ENCODE measurements at regions not wholly inside any gene's neighbourhood (a gene's known extent, or its start where the extent isn't known, plus 50 kb on each side); places are given as distances from the start of the nearest gene placed in this dataset.

DNA sequence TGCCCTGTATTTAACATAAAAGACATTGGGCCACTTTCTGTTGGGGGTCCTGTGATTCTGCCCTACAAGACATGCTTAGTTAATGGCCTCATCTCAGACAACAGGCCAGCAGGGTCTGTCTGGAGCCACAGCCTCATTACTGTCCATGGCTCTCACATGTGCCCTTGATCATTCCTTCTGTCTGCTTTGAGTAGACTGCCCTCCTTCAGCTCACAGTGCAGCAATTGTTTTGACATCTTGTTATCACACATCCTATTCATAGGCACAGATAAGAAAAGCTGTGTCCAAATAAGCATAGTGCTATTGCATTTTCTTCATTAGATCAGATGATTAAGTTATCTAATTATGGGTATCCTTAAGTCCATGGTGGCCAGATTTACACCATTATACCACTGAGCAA is 127.9 kb downstream of the KCTD12 start:
- peak; percentile 23 for DNase-seq (ENCODE audit: low read depth)
- TF ChIP-seq, protein P1, sequence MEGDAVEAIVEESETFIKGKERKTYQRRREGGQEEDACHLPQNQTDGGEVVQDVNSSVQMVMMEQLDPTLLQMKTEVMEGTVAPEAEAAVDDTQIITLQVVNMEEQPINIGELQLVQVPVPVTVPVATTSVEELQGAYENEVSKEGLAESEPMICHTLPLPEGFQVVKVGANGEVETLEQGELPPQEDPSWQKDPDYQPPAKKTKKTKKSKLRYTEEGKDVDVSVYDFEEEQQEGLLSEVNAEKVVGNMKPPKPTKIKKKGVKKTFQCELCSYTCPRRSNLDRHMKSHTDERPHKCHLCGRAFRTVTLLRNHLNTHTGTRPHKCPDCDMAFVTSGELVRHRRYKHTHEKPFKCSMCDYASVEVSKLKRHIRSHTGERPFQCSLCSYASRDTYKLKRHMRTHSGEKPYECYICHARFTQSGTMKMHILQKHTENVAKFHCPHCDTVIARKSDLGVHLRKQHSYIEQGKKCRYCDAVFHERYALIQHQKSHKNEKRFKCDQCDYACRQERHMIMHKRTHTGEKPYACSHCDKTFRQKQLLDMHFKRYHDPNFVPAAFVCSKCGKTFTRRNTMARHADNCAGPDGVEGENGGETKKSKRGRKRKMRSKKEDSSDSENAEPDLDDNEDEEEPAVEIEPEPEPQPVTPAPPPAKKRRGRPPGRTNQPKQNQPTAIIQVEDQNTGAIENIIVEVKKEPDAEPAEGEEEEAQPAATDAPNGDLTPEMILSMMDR (IDR thresholded peaks at IDR 0.05; ENCODE audit: insufficient read depth, low read depth, low read length) = no peak
- no peak overlapping the region for H3K4me3 ChIP-seq (ENCODE audit: low read depth, low read length)

DNA sequence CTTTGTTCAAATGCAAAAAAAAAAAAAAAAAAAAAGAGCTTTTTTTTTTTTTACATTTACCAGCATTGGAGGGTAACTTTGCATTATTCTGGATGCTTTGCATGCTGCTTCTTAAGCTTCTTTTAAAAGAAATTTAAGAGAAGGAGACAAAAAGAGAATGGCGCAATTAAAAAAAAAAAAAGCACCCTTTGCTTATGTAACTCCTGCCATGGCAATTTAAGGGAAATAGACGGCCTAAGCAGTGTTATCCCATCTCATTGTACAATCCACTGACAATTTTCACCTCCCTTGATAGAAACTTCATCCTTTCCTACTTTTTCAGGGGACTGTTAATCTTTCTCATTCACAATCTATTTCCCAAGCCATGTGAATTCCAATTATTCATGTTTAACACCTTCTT is 129.8 kb downstream of the KCTD12 start:
- no peak for DNase-seq (ENCODE audit: low read depth)
- TF ChIP-seq, protein P1 (IDR thresholded peaks at IDR 0.05; ENCODE audit: insufficient read depth, low read depth, low read length) = no peak
- no peak overlapping the region for H3K4me3 ChIP-seq (ENCODE audit: low read depth, low read length)

DNA sequence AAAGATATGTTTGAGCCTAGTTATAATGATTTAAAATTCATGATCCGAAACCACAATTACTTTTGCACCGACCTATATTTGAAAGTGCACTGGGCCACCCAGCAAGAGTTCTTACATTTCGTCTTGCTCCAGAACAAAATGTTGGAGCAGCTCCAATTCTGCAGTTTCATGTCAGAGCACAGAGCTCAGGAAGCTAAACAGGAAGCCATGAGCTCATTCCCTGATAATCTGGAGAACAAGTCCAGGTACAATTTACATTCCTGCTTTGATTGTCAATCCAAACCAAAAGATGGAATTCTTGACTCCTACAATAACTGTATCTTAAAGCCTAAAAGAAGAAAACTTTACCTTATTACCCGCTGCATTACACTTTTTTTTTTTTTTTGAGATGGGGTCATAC is 131.8 kb downstream of the KCTD12 start:
- TF ChIP-seq, protein P1 (IDR thresholded peaks at IDR 0.05; ENCODE audit: insufficient read depth, low read depth, low read length) = no peak
- DNase-seq (ENCODE audit: low read depth) = peak; percentile 64
- no peak overlapping the region for H3K4me3 ChIP-seq (ENCODE audit: low read depth, low read length)

DNA sequence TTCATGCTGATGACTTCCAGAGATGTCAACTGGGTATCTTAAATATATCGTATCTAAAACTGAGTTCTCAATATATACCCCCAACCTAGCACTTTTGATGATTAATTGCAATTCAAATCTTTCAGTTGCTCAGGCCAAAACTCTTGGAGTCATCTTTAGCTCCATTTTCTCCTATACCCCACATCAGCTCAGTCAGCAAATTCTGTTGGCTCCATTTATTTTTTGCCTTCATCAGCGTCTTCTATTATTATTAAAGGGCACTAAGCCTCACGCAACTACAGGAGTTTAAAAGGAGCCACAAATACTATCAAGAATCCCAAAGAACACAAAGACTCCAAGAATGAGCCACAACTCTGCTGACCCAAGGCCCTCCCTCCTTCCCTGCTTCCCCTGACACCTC is 134.9 kb downstream of the KCTD12 start:
- H3K4me3 ChIP-seq (ENCODE audit: low read depth, low read length) = no peak overlapping the region
- no peak for DNase-seq (ENCODE audit: low read depth)
- TF ChIP-seq, protein P1 (IDR thresholded peaks at IDR 0.05; ENCODE audit: insufficient read depth, low read depth, low read length) = no peak

DNA sequence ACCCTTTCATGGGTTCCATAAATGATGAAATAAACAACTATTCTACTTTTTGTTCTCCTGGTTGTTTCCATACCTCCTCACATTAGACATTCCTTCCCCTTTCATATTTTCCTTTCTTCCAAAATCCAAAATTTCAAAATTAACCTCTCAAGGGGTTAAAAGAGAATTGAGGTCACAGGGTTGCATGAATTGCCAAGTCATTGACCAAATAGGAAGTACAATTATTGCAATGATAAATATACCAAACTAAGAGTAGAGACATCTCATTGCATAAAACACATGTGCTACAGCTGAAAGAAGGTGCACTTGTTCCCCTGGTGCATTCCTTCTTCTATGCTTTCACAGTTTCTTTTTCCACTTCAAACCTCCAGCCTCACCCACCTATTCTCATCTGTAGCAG is 136.1 kb downstream of the KCTD12 start:
- DNase-seq (ENCODE audit: low read depth) = no peak
- TF ChIP-seq, protein P1 (IDR thresholded peaks at IDR 0.05; ENCODE audit: insufficient read depth, low read depth, low read length) = no peak
- H3K4me3 ChIP-seq (ENCODE audit: low read depth, low read length) = no peak overlapping the region

DNA sequence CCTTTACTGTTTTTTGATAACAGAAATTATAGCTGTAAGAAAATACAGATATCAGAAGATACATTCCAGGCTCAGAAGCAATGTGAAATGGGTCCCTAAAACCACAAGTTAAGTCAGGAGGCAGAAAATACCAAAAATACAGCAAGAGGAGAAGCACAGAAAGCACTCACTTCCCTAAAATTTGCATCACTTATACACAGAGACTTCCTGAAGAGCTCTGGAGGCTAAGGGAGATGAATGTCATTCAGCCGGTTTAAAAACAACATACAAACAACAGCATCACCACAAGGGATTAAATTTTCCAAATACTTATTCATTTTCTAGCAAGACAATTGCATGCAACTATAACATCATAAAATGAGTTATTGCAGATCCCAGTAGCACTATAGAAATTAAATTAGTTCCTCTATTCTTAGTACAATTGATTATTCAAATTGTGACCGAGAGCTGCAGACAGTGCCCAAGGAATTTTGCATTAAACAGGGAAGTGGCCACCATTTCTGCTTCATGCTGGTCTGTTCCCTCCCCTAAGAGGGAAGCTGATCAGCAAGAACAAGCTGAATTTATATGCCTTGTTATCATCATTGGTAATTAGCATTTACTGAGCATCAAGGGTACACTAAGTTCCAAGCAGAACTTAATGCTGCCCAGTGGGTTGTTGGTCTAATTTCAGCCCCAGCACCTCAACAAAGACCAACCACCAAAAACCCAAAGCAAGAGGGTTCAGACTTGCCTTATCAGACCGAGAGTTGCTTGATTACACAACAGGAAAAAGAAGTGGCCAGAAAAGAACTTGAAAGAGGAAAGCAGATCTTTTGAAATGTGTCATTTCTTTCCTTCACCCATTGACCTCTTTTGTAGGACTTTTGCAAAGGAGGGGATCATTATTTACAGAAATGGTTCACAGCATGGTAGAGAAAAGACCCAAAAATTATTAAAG is 140.7 kb downstream of the KCTD12 start:
- TF ChIP-seq, protein P1 (IDR thresholded peaks at IDR 0.05; ENCODE audit: insufficient read depth, low read depth, low read length) = no peak
- no peak for DNase-seq (ENCODE audit: low read depth)
- H3K4me3 ChIP-seq (ENCODE audit: low read depth, low read length) = no peak overlapping the region
